IPS DF 4.7 (cell line): ENCODE measurements at regions not wholly inside any gene's neighbourhood (a gene's known extent, or its start where the extent isn't known, plus 50 kb on each side); places are given as distances from the start of the nearest gene placed in this dataset.
"Not testable (repeated sequence)": the region's sequence is repeated elsewhere in the genome, so short reads cannot be mapped to it uniquely, and the experiment has no call there.

Experiments
- DNase-seq: peaks from one replicate; pipeline ENCODE4 v3.0.0-alpha.2; 2013; ENCODE audit warnings: low spot score; ENCODE audit errors: extremely low read depth

- DNase-seq = no peak
Measured at GRCh38 chr16:79836144-79836543, 235.6 kb upstream of the MAF start.

- no peak for DNase-seq
Measured at GRCh38 chr16:79835194-79835593, 234.7 kb upstream of the MAF start.

- DNase-seq = no peak
Measured at GRCh38 chr16:79834720-79835119, 234.2 kb upstream of the MAF start.

DNA sequence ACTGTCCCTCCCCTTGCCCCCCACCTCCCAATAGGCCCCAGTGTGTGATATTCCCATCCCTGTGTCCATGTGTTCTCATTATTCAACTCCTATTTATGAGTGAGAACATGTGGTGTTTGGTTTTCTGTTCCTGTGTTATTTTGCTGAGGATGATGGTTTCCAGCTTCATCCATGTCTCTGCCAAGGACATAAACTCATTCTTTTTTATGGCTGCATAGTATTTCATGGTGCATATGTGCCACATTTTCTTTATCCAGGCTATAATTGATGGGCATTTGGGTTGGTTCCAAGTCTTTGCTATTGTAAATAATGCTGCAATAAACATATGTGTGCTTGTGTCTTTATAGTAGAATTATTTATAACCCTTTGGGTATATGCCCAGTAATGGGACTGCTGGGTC, 233.5 kb upstream of the MAF start:
- DNase-seq = not testable (repeated sequence)

DNA sequence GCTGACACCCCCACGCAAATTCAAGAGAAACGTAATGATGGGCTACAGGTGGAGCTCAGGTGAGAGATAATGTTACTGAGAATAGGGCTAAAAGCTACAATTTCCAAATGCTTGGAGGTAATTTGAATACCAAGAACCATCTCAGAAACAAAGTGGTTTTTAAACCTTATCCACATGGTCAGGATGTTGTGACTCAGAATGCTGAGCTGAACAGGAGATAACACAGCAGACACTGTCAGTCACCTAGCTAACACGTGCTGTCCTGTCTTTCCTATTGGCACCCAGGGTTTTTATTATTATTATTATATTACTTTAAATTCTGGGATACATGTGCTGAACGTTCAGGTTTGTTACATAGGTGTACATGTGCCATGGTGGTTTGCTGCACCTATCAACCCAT, 233.0 kb upstream of the MAF start:
- no peak for DNase-seq

GRCh38 chr16:79826732-79827475, 226.4 kb upstream of the MAF start:
- DNase-seq = no peak

DNA sequence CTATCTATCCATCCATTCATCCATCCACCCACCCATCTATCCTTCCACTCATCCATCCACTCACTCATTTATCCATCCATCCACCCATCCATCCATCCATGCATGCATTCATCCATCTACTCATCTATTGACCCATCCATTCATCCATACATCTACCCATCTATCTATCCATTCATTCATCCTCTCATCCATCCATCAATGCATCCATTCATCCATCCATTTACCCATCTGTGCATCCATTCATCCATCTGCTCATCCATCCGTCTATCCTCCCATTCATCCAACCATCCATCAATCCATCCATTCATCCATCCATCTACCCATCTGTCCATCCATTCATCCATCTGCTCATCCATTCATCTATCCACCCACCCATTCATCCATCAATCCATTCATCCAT, 224.5 kb upstream of the MAF start:
- no peak for DNase-seq

DNA sequence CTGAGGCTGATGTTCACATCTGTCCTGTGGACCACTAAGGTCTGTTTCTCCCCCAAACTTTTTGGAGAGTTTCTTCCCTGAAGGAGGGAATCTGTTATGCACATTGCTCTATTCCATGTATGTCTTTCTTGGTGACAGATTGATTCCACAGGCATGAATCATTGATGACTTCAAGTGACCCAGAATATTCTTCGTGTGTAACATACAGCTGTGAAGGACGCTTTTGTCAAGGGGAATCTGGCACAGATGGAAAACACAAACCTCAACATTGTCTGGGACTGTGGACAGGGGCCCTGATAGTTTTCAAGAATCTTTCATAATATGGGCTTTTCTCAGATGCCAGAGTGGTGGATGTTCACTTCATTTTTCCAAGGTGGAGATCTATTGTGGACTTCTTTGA, 223.1 kb upstream of the MAF start:
- no peak for DNase-seq

- no peak for DNase-seq
Measured at GRCh38 chr16:79821911-79822310, 221.4 kb upstream of the MAF start.

DNA sequence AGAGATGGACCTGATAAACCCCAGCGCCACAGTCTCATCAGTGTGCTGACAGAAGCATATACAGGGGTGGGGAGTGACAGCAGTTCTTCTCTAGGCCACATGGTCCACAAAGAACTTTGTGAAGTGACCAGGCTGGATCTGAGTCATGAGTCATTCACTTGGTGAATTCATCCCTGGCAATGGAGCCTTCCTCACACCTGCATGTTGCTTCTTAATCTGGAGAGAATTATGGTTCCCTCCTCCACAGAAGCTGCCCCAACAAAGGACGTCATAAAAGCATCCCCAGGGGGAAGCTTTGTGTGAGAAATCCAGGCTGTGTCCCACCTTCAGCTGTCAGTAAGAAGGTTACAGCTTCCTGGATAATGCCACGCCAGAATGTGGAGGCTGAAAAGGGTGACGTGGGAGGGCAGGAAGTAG, 215.6 kb upstream of the MAF start:
- no peak for DNase-seq

- DNase-seq = no peak
Measured at GRCh38 chr16:79815049-79815448, 214.5 kb upstream of the MAF start.

- DNase-seq = no peak
Measured at GRCh38 chr16:79814124-79814523, 213.6 kb upstream of the MAF start.

DNA sequence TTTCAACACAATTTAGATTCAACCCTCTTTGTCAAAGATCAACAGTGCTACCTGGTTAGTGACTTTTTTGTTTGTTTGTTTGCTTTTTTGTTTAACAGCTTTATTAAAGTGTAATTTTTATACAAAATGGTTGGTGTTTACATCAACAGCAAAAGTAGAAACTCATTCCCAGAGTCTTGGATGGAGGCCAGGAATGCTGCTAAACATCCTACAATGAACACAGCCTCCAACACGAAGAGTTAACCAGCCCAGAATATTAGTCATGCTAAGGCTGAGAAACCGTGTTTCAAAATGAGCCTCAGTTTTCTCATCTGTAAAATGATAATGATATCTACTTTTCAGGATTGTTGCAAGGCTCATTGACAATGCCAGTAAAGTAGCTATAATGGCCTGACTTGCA, 211.0 kb upstream of the MAF start:
- no peak for DNase-seq

GRCh38 chr16:79810449-79811189, 210.1 kb upstream of the MAF start:
- peak; percentile 41 for DNase-seq

DNA sequence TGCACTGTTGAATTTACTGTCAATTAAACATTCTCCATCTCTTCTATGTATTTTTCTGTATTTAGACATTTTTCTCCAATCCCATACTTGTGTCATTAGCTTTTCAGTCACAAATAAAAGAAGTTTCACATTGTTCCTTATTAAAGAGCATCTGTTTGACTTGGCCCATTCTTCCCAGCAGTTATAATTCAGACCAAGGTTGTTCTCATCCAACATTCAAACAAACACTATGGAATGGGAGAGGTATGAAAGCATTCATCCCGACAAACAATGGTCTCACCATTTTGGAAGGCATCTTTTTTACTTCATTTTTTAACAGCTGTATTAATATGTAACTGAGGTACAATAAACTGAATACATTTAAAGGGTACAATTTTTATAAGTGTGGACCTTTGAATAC, 208.8 kb upstream of the MAF start:
- DNase-seq = no peak

DNA sequence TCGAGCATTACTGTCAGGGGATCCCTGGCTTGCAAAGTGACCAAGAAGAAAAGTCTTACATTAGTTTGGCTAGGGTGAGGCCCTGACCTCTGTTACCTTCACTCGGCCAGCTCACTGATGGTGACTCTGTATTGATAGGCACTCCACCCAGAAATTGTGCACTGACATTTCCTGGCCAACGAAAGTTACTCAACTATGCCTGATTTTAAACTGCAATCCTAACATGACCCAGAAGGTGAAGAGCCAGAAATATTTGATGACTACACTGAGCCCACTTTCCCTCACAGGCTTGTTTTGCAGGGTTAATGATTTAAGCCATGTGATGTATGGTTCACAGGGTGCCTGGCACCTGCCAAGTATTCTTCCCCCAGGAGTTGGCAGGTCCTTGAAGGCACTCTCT, 208.2 kb upstream of the MAF start:
- no peak for DNase-seq

GRCh38 chr16:79806757-79807156, 206.2 kb upstream of the MAF start:
- DNase-seq = no peak

DNA sequence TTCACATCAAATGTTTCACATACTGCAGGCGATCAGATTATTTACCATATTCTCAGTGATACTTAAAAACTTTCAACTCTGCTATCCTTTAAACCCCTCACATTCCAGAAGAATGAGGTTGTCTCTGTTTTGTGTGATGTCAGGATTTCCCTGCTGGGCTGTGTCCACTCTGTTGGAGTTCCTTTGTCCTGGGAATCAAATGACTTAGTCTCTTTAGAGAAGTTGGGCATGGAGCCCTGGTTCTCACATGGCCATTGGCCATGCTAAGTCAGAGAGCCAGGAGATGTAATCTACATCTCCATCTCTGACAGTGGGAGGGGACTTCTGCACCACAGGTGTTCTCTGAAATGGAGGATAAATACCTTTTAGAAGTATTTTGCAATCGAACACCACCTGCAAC, 205.1 kb upstream of the MAF start:
- no peak for DNase-seq

GRCh38 chr16:79801646-79802045, 201.1 kb upstream of the MAF start:
- no peak for DNase-seq

GRCh38 chr16:79800016-79800608, 199.6 kb upstream of the MAF start:
- no peak for DNase-seq

DNA sequence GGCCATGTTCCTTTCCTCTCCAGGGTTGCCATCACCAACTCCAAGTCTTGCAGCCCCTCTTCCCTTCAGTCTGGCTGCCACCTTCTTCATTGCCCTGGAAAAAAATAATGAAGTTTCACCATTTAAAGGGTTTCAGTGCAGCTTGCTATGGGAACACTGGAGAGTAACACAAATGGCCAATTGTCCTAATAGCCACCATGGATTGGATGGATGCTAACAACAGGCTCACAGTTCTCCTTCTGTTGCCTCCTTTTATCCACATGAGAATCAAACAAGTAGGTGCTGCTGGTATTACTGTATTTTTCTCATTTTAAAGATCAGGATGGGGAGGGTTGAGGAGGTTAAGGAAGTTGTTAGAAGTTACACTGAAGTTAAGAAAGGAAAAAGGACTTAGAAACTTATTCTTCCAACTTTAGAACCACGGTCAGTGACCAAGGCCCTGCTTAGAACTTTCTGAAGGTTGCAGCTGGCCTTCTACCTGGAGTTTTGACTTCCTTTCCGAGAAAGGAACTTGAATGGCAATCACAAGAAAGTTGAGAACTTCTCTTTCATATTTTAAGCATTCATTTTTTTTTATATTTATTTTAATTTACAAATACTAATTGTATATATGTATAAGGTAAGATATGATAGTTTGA, 198.0 kb upstream of the MAF start:
- DNase-seq = no peak

DNA sequence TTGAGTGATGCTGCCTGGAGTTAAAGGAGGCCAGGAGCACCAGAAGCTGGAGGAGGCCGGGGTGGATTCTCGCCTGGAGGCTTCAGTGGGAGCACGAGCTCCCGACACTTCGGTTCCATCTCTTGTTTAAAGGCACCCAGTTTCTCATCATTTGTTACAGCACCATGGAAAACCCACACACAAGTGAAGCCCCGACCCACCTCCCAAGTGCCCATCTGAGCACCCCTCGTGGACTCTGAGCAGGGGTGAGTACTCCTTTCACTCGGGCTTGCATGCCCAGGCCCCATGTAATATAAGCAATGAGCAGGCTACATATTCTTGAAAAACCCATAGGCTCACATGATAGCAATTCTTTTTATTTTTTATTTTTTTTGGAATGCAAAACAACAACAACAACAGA, 196.9 kb upstream of the MAF start:
- no peak for DNase-seq
